H1 (cell line): ENCODE measurements at regions not wholly inside any gene's neighbourhood (a gene's known extent, or its start where the extent isn't known, plus 50 kb on each side); places are given as distances from the start of the nearest gene placed in this dataset.

ENCODE experiments used
- CTCF ChIA-PET: fragments of 300-600 bp; sonication (Branson Sonifier 250); formaldehyde crosslinking; loops from one replicate; lab custom pipeline; 2021; ENCODE audit not compliant: partially characterized antibody; lab: Charles Lee
- POLR2A ChIA-PET: fragments of 300-600 bp; sonication (Branson Sonifier 250); formaldehyde crosslinking; loops from one replicate; lab custom pipeline; 2021; ENCODE audit warnings: inconsistent platforms; ENCODE audit not compliant: partially characterized antibody; lab: Charles Lee
- DNase-seq, 2 experiments: peaks; one replicate each; pipeline versions ENCODE4 v3.0.0 to v3.0.0-alpha.2; 2010 to 2022; ENCODE audit warnings: low spot score in 2 of 2, low read depth in 1 of 2, mixed read lengths in 1 of 2
- FAIRE-seq: peaks from 2 replicates; lab custom pipeline; 2011; peaks lifted over from hg19 to GRCh38; lab: Jason Lieb, UNC
- H2AFZ ChIP-seq: 2 replicates; pipeline ENCODE4 v1.8.1; 2012; ENCODE audit warnings: low read length, inconsistent platforms
- H2AK5ac ChIP-seq: 2 replicates; pipeline ENCODE4 v1.6.1; 2013; ENCODE audit warnings: low read depth, low read length
- H2BK120ac ChIP-seq: replicated peaks from 2 replicates; pipeline ENCODE3; 2013; ENCODE audit warnings: low read depth, low read length, inconsistent platforms
- H2BK12ac ChIP-seq: 2 replicates; pipeline ENCODE4 v1.6.1; 2013; ENCODE audit warnings: low read depth, low read length
- H2BK15ac ChIP-seq: 2 replicates; pipeline ENCODE4 v1.6.1; 2013; ENCODE audit warnings: low read length
- H2BK20ac ChIP-seq: 2 replicates; pipeline ENCODE4 v1.6.1; 2013; ENCODE audit warnings: low read length
- H2BK5ac ChIP-seq: 2 replicates; pipeline ENCODE4 v1.6.1; 2013; ENCODE audit warnings: low read depth, low read length
- H3K14ac ChIP-seq: 2 replicates; pipeline ENCODE4 v1.6.1; 2013; ENCODE audit warnings: inconsistent platforms; ENCODE audit not compliant: insufficient read length
- H3K18ac ChIP-seq: 2 replicates; pipeline ENCODE4 v1.6.1; 2013; ENCODE audit warnings: low read length; ENCODE audit errors: extremely low read depth
- H3K23ac ChIP-seq: 2 replicates; pipeline ENCODE4 v1.6.1; 2013; ENCODE audit warnings: inconsistent platforms; ENCODE audit not compliant: insufficient read length
- H3K23me2 ChIP-seq: 2 replicates; pipeline ENCODE4 v1.6.1; 2013; ENCODE audit warnings: low read depth, low read length
- H3K27ac ChIP-seq: 2 replicates; pipeline ENCODE4 v1.6.1; 2011; ENCODE audit warnings: low read depth, low read length, inconsistent platforms
- H3K27me3 ChIP-seq, 4 experiments: replicated peaks in 1 of 4; 1 replicate in 1 of 4; 2 replicates in 3 of 4; pipeline versions ENCODE4 v1.6.1 to v1.8.1; 2011 to 2013; ENCODE audit warnings: low read length in 3 of 4, mild to moderate bottlenecking in 3 of 4, inconsistent platforms in 2 of 4, mixed read lengths in 2 of 4, moderate library complexity in 1 of 4; ENCODE audit not compliant: control insufficient read depth in 3 of 4, insufficient read depth in 3 of 4; ENCODE audit errors: extremely low read depth in 1 of 4
- H3K36me3 ChIP-seq, 4 experiments: 2 replicates each; pipeline versions ENCODE4 v1.6.1 to v1.8.1; 2011 to 2013; ENCODE audit warnings: mild to moderate bottlenecking in 4 of 4, low read length in 3 of 4, moderate library complexity in 2 of 4, control low read depth in 1 of 4, inconsistent platforms in 1 of 4; ENCODE audit not compliant: insufficient read depth in 4 of 4, control insufficient read depth in 2 of 4
- H3K4ac ChIP-seq: replicated peaks from 2 replicates; pipeline ENCODE3; 2013; ENCODE audit warnings: low read length, low read depth, mixed read lengths, inconsistent platforms; ENCODE audit not compliant: insufficient read length
- H3K4me1 ChIP-seq, 4 experiments: replicated peaks in 1 of 4; 1 replicate in 1 of 4; 2 replicates in 3 of 4; pipeline versions ENCODE4 v1.6.1 to v1.8.1; 2011 to 2013; ENCODE audit warnings: low read length in 3 of 4, inconsistent platforms in 2 of 4, mixed read lengths in 1 of 4; ENCODE audit not compliant: insufficient read depth in 4 of 4, control insufficient read depth in 3 of 4
- H3K4me2 ChIP-seq, 2 experiments: 2 replicates each; pipeline versions ENCODE4 v1.6.1 to v1.8.1; 2011 to 2013; ENCODE audit warnings: low read depth in 2 of 2, low read length in 2 of 2, control low read depth in 1 of 2, inconsistent platforms in 1 of 2, mild to moderate bottlenecking in 1 of 2; ENCODE audit not compliant: insufficient read depth in 1 of 2
- H3K4me3 ChIP-seq, 4 experiments: fragments of 200-600, 300-600 bp in 1 of 4; sonication (generic), shearing (Covaris generic), sonication (Bioruptor Twin) in 1 of 4; 2 replicates each; pipeline versions ENCODE4 v1.5.1 to v1.8.1; 2011 to 2016; ENCODE audit warnings: low read length in 4 of 4, low read depth in 3 of 4, control low read depth in 2 of 4, inconsistent platforms in 2 of 4, mild to moderate bottlenecking in 2 of 4, mixed read lengths in 1 of 4, moderate library complexity in 1 of 4; ENCODE audit not compliant: insufficient read depth in 2 of 4; ENCODE audit errors: extremely low read depth in 1 of 4
- H3K56ac ChIP-seq: replicated peaks from 2 replicates; pipeline ENCODE3; 2013; ENCODE audit warnings: low read depth, mild to moderate bottlenecking, mixed read lengths, low read length, inconsistent platforms; ENCODE audit not compliant: insufficient read length
- H3K79me1 ChIP-seq: 2 replicates; pipeline ENCODE4 v1.6.1; 2013; ENCODE audit warnings: low read depth, low read length, control low read depth
- H3K79me2 ChIP-seq, 2 experiments: 2 replicates each; pipeline versions ENCODE4 v1.6.1 to v1.8.1; 2012 to 2013; ENCODE audit warnings: low read length in 2 of 2, mild to moderate bottlenecking in 2 of 2, inconsistent platforms in 1 of 2; ENCODE audit not compliant: insufficient read depth in 2 of 2, control insufficient read depth in 1 of 2
- H3K9ac ChIP-seq, 4 experiments: replicated peaks in 1 of 4; 1 replicate in 1 of 4; 2 replicates in 3 of 4; pipeline versions ENCODE4 v1.6.1 to v1.8.1; 2011 to 2013; ENCODE audit warnings: low read depth in 3 of 4, low read length in 3 of 4, control low read depth in 2 of 4, mild to moderate bottlenecking in 2 of 4, moderate library complexity in 2 of 4, inconsistent platforms in 1 of 4; ENCODE audit errors: extremely low read depth in 1 of 4
- H3K9me3 ChIP-seq, 2 experiments: 2 replicates each; pipeline versions ENCODE4 v1.6.1 to v1.8.1; 2012 to 2013; ENCODE audit warnings: mild to moderate bottlenecking in 2 of 2, moderate library complexity in 2 of 2, control low read depth in 1 of 2, inconsistent platforms in 1 of 2, low read depth in 1 of 2, low read length in 1 of 2, mixed read lengths in 1 of 2; ENCODE audit not compliant: insufficient read depth in 2 of 2
- H4K20me1 ChIP-seq, 2 experiments: replicated peaks in 1 of 2; 2 replicates each; pipeline versions ENCODE3 to v1.8.1; 2011 to 2013; ENCODE audit warnings: inconsistent platforms in 2 of 2, low read length in 2 of 2, mild to moderate bottlenecking in 1 of 2; ENCODE audit not compliant: insufficient read depth in 2 of 2, control insufficient read depth in 1 of 2
- H4K5ac ChIP-seq: 2 replicates; pipeline ENCODE4 v1.6.1; 2013; ENCODE audit warnings: low read length, low read depth, mixed read lengths, inconsistent platforms; ENCODE audit not compliant: insufficient read length
- H4K8ac ChIP-seq: 2 replicates; pipeline ENCODE4 v1.8.0; 2013; ENCODE audit warnings: mild to moderate bottlenecking, moderate library complexity, low read length, inconsistent platforms; ENCODE audit not compliant: insufficient read depth; ENCODE audit errors: extremely low read depth
- H4K91ac ChIP-seq: replicated peaks from 2 replicates; pipeline ENCODE3; 2013; ENCODE audit warnings: low read length, mixed read lengths, inconsistent platforms; ENCODE audit not compliant: insufficient read length
- CBX8 ChIP-seq: fragments of 300-800, 300-1000 bp; sonication (generic); IDR thresholded peaks from 2 replicates; pipeline ENCODE4 v1.7.1; 2016; ENCODE audit warnings: low read depth, low read length, borderline replicate concordance
- EP300 ChIP-seq, 2 experiments: IDR thresholded peaks; 1 replicate in 1 of 2; 2 replicates in 1 of 2; pipeline ENCODE4 v1.6.1; 2011 to 2012; ENCODE audit warnings: low read depth in 2 of 2, low read length in 2 of 2, mild to moderate bottlenecking in 2 of 2, borderline replicate concordance in 1 of 2, inconsistent platforms in 1 of 2, moderate library complexity in 1 of 2
- JUND ChIP-seq: IDR thresholded peaks from 2 replicates; pipeline ENCODE4 v1.6.1; 2011; ENCODE audit warnings: mild to moderate bottlenecking, improper control_type of control experiment, low read length
- MAFK ChIP-seq: IDR thresholded peaks from 2 replicates; pipeline ENCODE4 v1.6.1; 2012; ENCODE audit warnings: low read depth, mild to moderate bottlenecking, improper control_type of control experiment, low read length
- PHF8 ChIP-seq: fragments of 200-600 bp; sonication (generic); conservative IDR thresholded peaks from 2 replicates; pipeline ENCODE4 v1.7.1; 2012; ENCODE audit warnings: low read depth, mild to moderate bottlenecking, inconsistent platforms, low read length, moderate library complexity
- SAP30 ChIP-seq: fragments of 300-600 bp; sonication (generic); IDR thresholded peaks from 2 replicates; pipeline ENCODE4 v1.7.1; 2012; ENCODE audit warnings: low read length, moderate library complexity, mild to moderate bottlenecking, inconsistent platforms; ENCODE audit not compliant: insufficient read depth, insufficient replicate concordance
- SP1 ChIP-seq: IDR thresholded peaks from 2 replicates; pipeline ENCODE4 v1.6.1; 2011; ENCODE audit warnings: low read depth, low read length
- SRF ChIP-seq: IDR thresholded peaks from 2 replicates; pipeline ENCODE4 v1.6.1; 2011; ENCODE audit warnings: mild to moderate bottlenecking, low read depth, low read length, moderate library complexity
- SUZ12 ChIP-seq: fragments of 200-600 bp; sonication (generic); IDR thresholded peaks from 2 replicates; pipeline ENCODE4 v1.6.1; 2012; ENCODE audit warnings: mild to moderate bottlenecking, inconsistent platforms, low read length, moderate library complexity, mixed read lengths
- TAF1 ChIP-seq: IDR thresholded peaks from 2 replicates; pipeline ENCODE4 v1.6.1; 2011; ENCODE audit warnings: mild to moderate bottlenecking, low read depth, low read length
- WGBS, 2 experiments: shearing (Covaris generic) in 1 of 2; methylation state at CpG; one replicate each; pipeline versions ENCODE4 v1.1.6 to v1.1.7; 2013 to 2015; ENCODE audit warnings: low lambda C conversion rate in 2 of 2, mixed read lengths in 2 of 2, inconsistent platforms in 1 of 2, low coverage in 1 of 2, missing lambda C conversion rate in 1 of 2; ENCODE audit not compliant: insufficient replicate concordance in 2 of 2, insufficient coverage in 1 of 2, insufficient read length in 1 of 2; ENCODE audit errors: extremely low coverage in 1 of 2, missing lambda C conversion rate in 1 of 2; 5-methylcytosine and 5-hydroxymethylcytosine counted together

- 87% methylated on average over 5 of the region's 5 CpGs; no CpG with 5 or more reads in 1 of the 2 experiments for WGBS, 2 experiments
- Histone ChIP-seq H4K20me1 (no peaks in the 10 kb centered on the region), H3K9me3 (no peaks in the 10 kb centered on the region), H3K9ac (no peak overlapping the region), H3K27me3 (no peaks in the 10 kb centered on the region), H3K14ac (no peak overlapping the region), H4K91ac (no peak overlapping the region), H3K23me2 (no peaks in the 10 kb centered on the region), H3K4me1 (no peaks in the 10 kb centered on the region), H2BK20ac (no peak overlapping the region), H2AFZ (0 out of 2 replicates have a peak overlapping the region, but pooled peaks have one; percentile 3), H3K18ac (no peak overlapping the region), H2BK5ac (no peak overlapping the region), H4K8ac (no peak overlapping the region), H2BK12ac (no peak overlapping the region), H3K56ac (no peak overlapping the region), H2BK120ac (no peak overlapping the region), H3K4ac (no peak overlapping the region), H2AK5ac (no peak overlapping the region), H3K4me3 (no peak overlapping the region), H2BK15ac (no peak overlapping the region), H3K27ac (no peak overlapping the region), H3K79me2 (no peaks in the 10 kb centered on the region), H3K36me3 (no peaks in the 10 kb centered on the region), H3K23ac (no peak overlapping the region), H3K4me2 (no peak overlapping the region), H3K79me1 (no peaks in the 10 kb centered on the region), H4K5ac (no peak overlapping the region)
- DNase-seq (no peak), FAIRE-seq (no peak)
- ChIA-PET CTCF (interaction anchor here (1.9 kb wide), 1 partner anchor 11 kb away, joined by 6 read pairs; no protein-coding TSS in a partner anchor), POLR2A (no interaction called here)
- no peak for TF ChIP-seq SP1
- TF ChIP-seq EP300 (IDR thresholded peaks at IDR 0.05; ENCODE audit: borderline replicate concordance in 1 of 2, low read depth in 2 of 2, low read length in 2 of 2): no peak
- no peak for TF ChIP-seq JUND
- no peak for TF ChIP-seq PHF8
- TF ChIP-seq SUZ12: no peak
- TF ChIP-seq MAFK: no peak
- no peak for TF ChIP-seq CBX8
- no peak for TF ChIP-seq TAF1
- TF ChIP-seq SRF: no peak
- no peak for TF ChIP-seq SAP30
Measured at GRCh38 chr5:159695741-159696294, 220.5 kb upstream of the ADRA1B start.
